ENCODE measurements at regions not wholly inside any gene's neighbourhood (a gene's known extent, or its start where the extent isn't known, plus 50 kb on each side); places are given as distances from the start of the nearest gene placed in this dataset.

DNA sequence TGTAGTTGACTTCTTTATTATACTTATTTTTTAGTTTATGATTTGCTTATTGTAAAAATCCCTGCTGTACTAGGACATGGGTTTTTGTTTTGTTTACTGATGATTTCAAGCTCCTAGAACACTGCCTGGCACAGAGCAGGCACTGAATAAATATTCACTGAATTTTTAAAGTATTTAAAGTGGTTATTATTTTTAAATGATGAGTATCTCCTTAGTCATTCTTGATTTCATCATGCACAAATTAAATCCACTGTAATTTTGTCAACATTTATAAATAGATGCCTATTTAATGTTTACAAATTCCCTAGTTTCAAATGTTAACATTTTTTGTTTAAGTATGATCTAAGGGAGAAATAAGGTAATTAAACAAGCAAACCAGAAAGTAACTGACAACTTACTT, 367.9 kb upstream of the SLIT2 start:
- DNase-seq (ENCODE audit: low read depth), result peak; percentile 13
- TF ChIP-seq, protein P1, sequence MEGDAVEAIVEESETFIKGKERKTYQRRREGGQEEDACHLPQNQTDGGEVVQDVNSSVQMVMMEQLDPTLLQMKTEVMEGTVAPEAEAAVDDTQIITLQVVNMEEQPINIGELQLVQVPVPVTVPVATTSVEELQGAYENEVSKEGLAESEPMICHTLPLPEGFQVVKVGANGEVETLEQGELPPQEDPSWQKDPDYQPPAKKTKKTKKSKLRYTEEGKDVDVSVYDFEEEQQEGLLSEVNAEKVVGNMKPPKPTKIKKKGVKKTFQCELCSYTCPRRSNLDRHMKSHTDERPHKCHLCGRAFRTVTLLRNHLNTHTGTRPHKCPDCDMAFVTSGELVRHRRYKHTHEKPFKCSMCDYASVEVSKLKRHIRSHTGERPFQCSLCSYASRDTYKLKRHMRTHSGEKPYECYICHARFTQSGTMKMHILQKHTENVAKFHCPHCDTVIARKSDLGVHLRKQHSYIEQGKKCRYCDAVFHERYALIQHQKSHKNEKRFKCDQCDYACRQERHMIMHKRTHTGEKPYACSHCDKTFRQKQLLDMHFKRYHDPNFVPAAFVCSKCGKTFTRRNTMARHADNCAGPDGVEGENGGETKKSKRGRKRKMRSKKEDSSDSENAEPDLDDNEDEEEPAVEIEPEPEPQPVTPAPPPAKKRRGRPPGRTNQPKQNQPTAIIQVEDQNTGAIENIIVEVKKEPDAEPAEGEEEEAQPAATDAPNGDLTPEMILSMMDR (conservative IDR thresholded peaks at IDR 0.05; ENCODE audit: low read depth, low read length), result no peak
- H3K4me3 ChIP-seq (ENCODE audit: low read depth, low read length), result no peak overlapping the region

GRCh38 chr4:19880206-19880605, 371.5 kb upstream of the SLIT2 start:
- no peak for DNase-seq (ENCODE audit: low read depth)
- TF ChIP-seq, protein P1 (conservative IDR thresholded peaks at IDR 0.05; ENCODE audit: low read depth, low read length), result no peak
- H3K4me3 ChIP-seq (ENCODE audit: low read depth, low read length), result no peak overlapping the region

- TF ChIP-seq, protein P1 (conservative IDR thresholded peaks at IDR 0.05; ENCODE audit: low read depth, low read length), result no peak
- no peak overlapping the region for H3K4me3 ChIP-seq (ENCODE audit: low read depth, low read length)
- no peak for DNase-seq (ENCODE audit: low read depth)
These were observed 372.4 kb upstream of the SLIT2 start for GRCh38 chr4:19879330-19879729.

- no peak overlapping the region for H3K4me3 ChIP-seq (ENCODE audit: low read depth, low read length)
- DNase-seq (ENCODE audit: low read depth), result no peak
- TF ChIP-seq, protein P1 (conservative IDR thresholded peaks at IDR 0.05; ENCODE audit: low read depth, low read length), result no peak
These were observed 393.7 kb upstream of the SLIT2 start for GRCh38 chr4:19857991-19858390.

DNA sequence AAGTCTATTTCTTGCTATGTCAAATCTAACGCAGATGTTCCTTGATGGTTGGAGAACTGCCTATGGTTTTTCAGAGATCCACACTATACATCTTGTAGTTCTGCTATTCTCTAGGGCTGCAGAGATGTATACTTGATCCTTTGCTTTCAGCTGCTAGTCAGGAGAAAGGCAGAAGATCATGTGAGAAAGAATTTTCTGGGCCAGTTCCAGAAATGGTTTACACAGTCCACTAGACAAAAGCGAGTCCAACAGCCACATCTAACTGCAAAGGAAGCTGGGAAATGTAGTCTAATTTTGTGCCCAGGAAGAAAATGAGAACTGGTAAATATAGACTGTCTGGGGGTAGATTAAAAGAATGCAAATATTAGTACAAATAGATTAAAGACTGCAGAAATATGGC, 394.3 kb upstream of the SLIT2 start:
- no peak overlapping the region for H3K4me3 ChIP-seq (ENCODE audit: low read depth, low read length)
- TF ChIP-seq, protein P1 (conservative IDR thresholded peaks at IDR 0.05; ENCODE audit: low read depth, low read length), result no peak
- DNase-seq (ENCODE audit: low read depth), result peak; percentile 83

DNA sequence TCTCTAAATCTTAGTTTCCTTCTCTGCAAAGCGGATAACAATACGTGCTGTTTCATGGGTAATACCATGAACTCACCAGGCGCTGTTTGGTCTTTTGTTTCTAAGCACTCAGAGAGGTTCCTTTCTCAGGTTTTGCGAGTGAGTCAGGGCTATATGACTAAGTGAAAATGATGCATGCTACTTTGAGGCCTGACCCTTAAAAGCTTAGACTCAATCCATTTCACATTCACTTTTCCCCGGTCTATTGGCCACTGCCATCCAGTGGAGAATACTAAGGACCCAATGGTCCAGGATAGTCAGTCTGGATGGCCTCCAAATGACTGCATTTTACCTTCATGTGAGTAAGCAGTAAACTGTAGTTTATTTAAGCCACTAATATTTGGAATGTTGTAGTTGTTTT, 400.8 kb upstream of the SLIT2 start:
- H3K4me3 ChIP-seq (ENCODE audit: low read depth, low read length), result no peak overlapping the region
- TF ChIP-seq, protein P1 (conservative IDR thresholded peaks at IDR 0.05; ENCODE audit: low read depth, low read length), result peak; percentile 57
- peak; percentile 91 for DNase-seq (ENCODE audit: low read depth)

- H3K4me3 ChIP-seq (ENCODE audit: low read depth, low read length), result no peak overlapping the region
- DNase-seq (ENCODE audit: low read depth), result peak; percentile 67
- TF ChIP-seq, protein P1 (conservative IDR thresholded peaks at IDR 0.05; ENCODE audit: low read depth, low read length), result no peak
These were observed 407.3 kb upstream of the SLIT2 start for GRCh38 chr4:19844446-19844845.

Data from choroid plexus epithelial cell (primary cell).